ENCODE measurements at regions not wholly inside any gene's neighbourhood (a gene's known extent, or its start where the extent isn't known, plus 50 kb on each side); places are given as distances from the start of the nearest gene placed in this dataset.

GRCh38 chr1:199936441-199936840, 91.1 kb upstream of the NR5A2 start:
- Histone ChIP-seq H3K79me1 (replicated peaks; ENCODE audit: low read length, poor library complexity, severe bottlenecking) (no peaks in the 10 kb centered on the region), H2AFZ (ENCODE audit: low read depth, low read length) (no peak overlapping the region), H2AK5ac (ENCODE audit: low read length, severe bottlenecking) (no peak overlapping the region), H3K4me1 (ENCODE audit: control insufficient read depth, insufficient read depth, low read depth, low read length) (no peaks in the 10 kb centered on the region), H3K9me3 (ENCODE audit: control insufficient read depth, low read length) (no peaks in the 10 kb centered on the region), H3K18ac (ENCODE audit: low read depth in 1 of 2, low read length in 2 of 2) (no peak overlapping the region), H3K4me3 (ENCODE audit: insufficient read depth in 1 of 2, low read depth in 1 of 2, low read length in 2 of 2) (no peak overlapping the region), H3K14ac (ENCODE audit: low read length in 2 of 2) (no peak overlapping the region), H3K27ac (ENCODE audit: low read length, poor library complexity, severe bottlenecking) (no peak overlapping the region), H2BK5ac (ENCODE audit: low read depth, low read length, poor library complexity, severe bottlenecking) (no peak overlapping the region), H4K8ac (ENCODE audit: low read length) (no peak overlapping the region), H2BK120ac (ENCODE audit: low read depth, low read length) (no peak overlapping the region), H2BK12ac (ENCODE audit: low read length in 2 of 2) (no peak overlapping the region), H3K36me3 (ENCODE audit: control insufficient read depth in 1 of 2, insufficient read depth in 2 of 2, low read depth in 1 of 2, low read length in 2 of 2) (no peaks in the 10 kb centered on the region), H3K4ac (ENCODE audit: low read depth in 1 of 2, low read length in 2 of 2) (no peak overlapping the region), H3K23ac (ENCODE audit: low read length in 2 of 2) (no peak overlapping the region), H3K9ac (ENCODE audit: low read length) (no peak overlapping the region), H4K91ac (ENCODE audit: low read length) (no peak overlapping the region), H3K27me3 (ENCODE audit: control insufficient read depth in 1 of 2, insufficient read depth in 1 of 2, low read length in 2 of 2) (peaks cover 0 to 8% of the 10 kb centered on the region in 2 experiments), H2BK15ac (ENCODE audit: low read depth, poor library complexity, severe bottlenecking) (no peak overlapping the region), H3K4me2 (ENCODE audit: low read length, poor library complexity, severe bottlenecking) (no peak overlapping the region)
- DNase-seq: no peak
- 90% methylated on average over 4 of the region's 4 CpGs for WGBS

GRCh38 chr1:199937161-199937560, 90.3 kb upstream of the NR5A2 start:
- Histone ChIP-seq H3K9ac (ENCODE audit: low read length) (no peak overlapping the region), H4K8ac (ENCODE audit: low read length) (no peak overlapping the region), H3K4ac (ENCODE audit: low read depth in 1 of 2, low read length in 2 of 2) (no peak overlapping the region), H3K14ac (ENCODE audit: low read length in 2 of 2) (no peak overlapping the region), H4K91ac (ENCODE audit: low read length) (no peak overlapping the region), H2BK120ac (ENCODE audit: low read depth, low read length) (no peak overlapping the region), H3K36me3 (ENCODE audit: control insufficient read depth in 1 of 2, insufficient read depth in 2 of 2, low read depth in 1 of 2, low read length in 2 of 2) (no peaks in the 10 kb centered on the region), H2AK5ac (ENCODE audit: low read length, severe bottlenecking) (no peak overlapping the region), H3K9me3 (ENCODE audit: control insufficient read depth, low read length) (no peaks in the 10 kb centered on the region), H3K23ac (ENCODE audit: low read length in 2 of 2) (no peak overlapping the region), H2BK5ac (ENCODE audit: low read depth, low read length, poor library complexity, severe bottlenecking) (no peak overlapping the region), H3K4me2 (ENCODE audit: low read length, poor library complexity, severe bottlenecking) (no peak overlapping the region), H3K18ac (ENCODE audit: low read depth in 1 of 2, low read length in 2 of 2) (no peak overlapping the region), H2BK12ac (ENCODE audit: low read length in 2 of 2) (no peak overlapping the region), H3K4me1 (ENCODE audit: control insufficient read depth, insufficient read depth, low read depth, low read length) (no peaks in the 10 kb centered on the region), H2AFZ (ENCODE audit: low read depth, low read length) (no peak overlapping the region), H3K79me1 (replicated peaks; ENCODE audit: low read length, poor library complexity, severe bottlenecking) (no peaks in the 10 kb centered on the region), H3K27me3 (ENCODE audit: control insufficient read depth in 1 of 2, insufficient read depth in 1 of 2, low read length in 2 of 2) (peaks cover 0 to 8% of the 10 kb centered on the region in 2 experiments), H2BK15ac (ENCODE audit: low read depth, poor library complexity, severe bottlenecking) (no peak overlapping the region), H3K27ac (ENCODE audit: low read length, poor library complexity, severe bottlenecking) (no peak overlapping the region), H3K4me3 (ENCODE audit: insufficient read depth in 1 of 2, low read depth in 1 of 2, low read length in 2 of 2) (no peak overlapping the region)
- DNase-seq: no peak
- WGBS: 100% methylated on average over 2 of the region's 4 CpGs

- H2AFZ ChIP-seq (ENCODE audit: low read depth, low read length): no peak overlapping the region
- WGBS: 86% methylated on average over 4 of the region's 4 CpGs
- no peak overlapping the region for H3K4ac ChIP-seq (ENCODE audit: low read depth in 1 of 2, low read length in 2 of 2)
- H2BK15ac ChIP-seq (ENCODE audit: low read depth, poor library complexity, severe bottlenecking): no peak overlapping the region
- H3K4me2 ChIP-seq (ENCODE audit: low read length, poor library complexity, severe bottlenecking): no peak overlapping the region
- H3K14ac ChIP-seq (ENCODE audit: low read length in 2 of 2): no peak overlapping the region
- no peak overlapping the region for H2BK5ac ChIP-seq (ENCODE audit: low read depth, low read length, poor library complexity, severe bottlenecking)
- H3K23ac ChIP-seq (ENCODE audit: low read length in 2 of 2): no peak overlapping the region
- no peaks in the 10 kb centered on the region for H3K4me1 ChIP-seq (ENCODE audit: control insufficient read depth, insufficient read depth, low read depth, low read length)
- H4K91ac ChIP-seq (ENCODE audit: low read length): no peak overlapping the region
- DNase-seq: no peak
- H3K18ac ChIP-seq (ENCODE audit: low read depth in 1 of 2, low read length in 2 of 2): no peak overlapping the region
- H3K27me3 ChIP-seq (ENCODE audit: control insufficient read depth in 1 of 2, insufficient read depth in 1 of 2, low read length in 2 of 2): peaks cover 0 to 8% of the 10 kb centered on the region in 2 experiments
- H3K79me1 ChIP-seq (replicated peaks; ENCODE audit: low read length, poor library complexity, severe bottlenecking): no peaks in the 10 kb centered on the region
- no peak overlapping the region for H2BK120ac ChIP-seq (ENCODE audit: low read depth, low read length)
- no peak overlapping the region for H4K8ac ChIP-seq (ENCODE audit: low read length)
- no peak overlapping the region for H2BK12ac ChIP-seq (ENCODE audit: low read length in 2 of 2)
- no peak overlapping the region for H3K9ac ChIP-seq (ENCODE audit: low read length)
- H3K36me3 ChIP-seq (ENCODE audit: control insufficient read depth in 1 of 2, insufficient read depth in 2 of 2, low read depth in 1 of 2, low read length in 2 of 2): no peaks in the 10 kb centered on the region
- no peak overlapping the region for H2AK5ac ChIP-seq (ENCODE audit: low read length, severe bottlenecking)
- no peaks in the 10 kb centered on the region for H3K9me3 ChIP-seq (ENCODE audit: control insufficient read depth, low read length)
- H3K4me3 ChIP-seq (ENCODE audit: insufficient read depth in 1 of 2, low read depth in 1 of 2, low read length in 2 of 2): no peak overlapping the region
- no peak overlapping the region for H3K27ac ChIP-seq (ENCODE audit: low read length, poor library complexity, severe bottlenecking)
Measured at GRCh38 chr1:199937661-199938060, 89.8 kb upstream of the NR5A2 start.

- H2BK5ac ChIP-seq (ENCODE audit: low read depth, low read length, poor library complexity, severe bottlenecking): no peak overlapping the region
- H3K14ac ChIP-seq (ENCODE audit: low read length in 2 of 2): no peak overlapping the region
- no peaks in the 10 kb centered on the region for H3K36me3 ChIP-seq (ENCODE audit: control insufficient read depth in 1 of 2, insufficient read depth in 2 of 2, low read depth in 1 of 2, low read length in 2 of 2)
- no peak overlapping the region for H4K8ac ChIP-seq (ENCODE audit: low read length)
- no peaks in the 10 kb centered on the region for H3K4me1 ChIP-seq (ENCODE audit: control insufficient read depth, insufficient read depth, low read depth, low read length)
- no peak overlapping the region for H3K18ac ChIP-seq (ENCODE audit: low read depth in 1 of 2, low read length in 2 of 2)
- H3K4ac ChIP-seq (ENCODE audit: low read depth in 1 of 2, low read length in 2 of 2): no peak overlapping the region
- no peak overlapping the region for H3K9ac ChIP-seq (ENCODE audit: low read length)
- no peak overlapping the region for H2AK5ac ChIP-seq (ENCODE audit: low read length, severe bottlenecking)
- no peak overlapping the region for H2AFZ ChIP-seq (ENCODE audit: low read depth, low read length)
- H3K9me3 ChIP-seq (ENCODE audit: control insufficient read depth, low read length): no peaks in the 10 kb centered on the region
- H3K27ac ChIP-seq (ENCODE audit: low read length, poor library complexity, severe bottlenecking): no peak overlapping the region
- H4K91ac ChIP-seq (ENCODE audit: low read length): no peak overlapping the region
- no peak overlapping the region for H2BK15ac ChIP-seq (ENCODE audit: low read depth, poor library complexity, severe bottlenecking)
- no peak overlapping the region for H2BK12ac ChIP-seq (ENCODE audit: low read length in 2 of 2)
- H3K23ac ChIP-seq (ENCODE audit: low read length in 2 of 2): no peak overlapping the region
- DNase-seq: no peak
- no peak overlapping the region for H3K4me3 ChIP-seq (ENCODE audit: insufficient read depth in 1 of 2, low read depth in 1 of 2, low read length in 2 of 2)
- WGBS: 61% methylated on average over 2 of the region's 3 CpGs
- no peak overlapping the region for H3K4me2 ChIP-seq (ENCODE audit: low read length, poor library complexity, severe bottlenecking)
- H3K27me3 ChIP-seq (ENCODE audit: control insufficient read depth in 1 of 2, insufficient read depth in 1 of 2, low read length in 2 of 2): peaks cover 0 to 4% of the 10 kb centered on the region in 2 experiments
- no peak overlapping the region for H2BK120ac ChIP-seq (ENCODE audit: low read depth, low read length)
- no peaks in the 10 kb centered on the region for H3K79me1 ChIP-seq (replicated peaks; ENCODE audit: low read length, poor library complexity, severe bottlenecking)
Measured at GRCh38 chr1:199944986-199945385, 82.5 kb upstream of the NR5A2 start.

All from mesenchymal stem cell (in vitro differentiated cells and primary cell).